ENCODE measurements at regions not wholly inside any gene's neighbourhood (a gene's known extent, or its start where the extent isn't known, plus 50 kb on each side); places are given as distances from the start of the nearest gene placed in this dataset.
"Not testable (repeated sequence)": the region's sequence is repeated elsewhere in the genome, so short reads cannot be mapped to it uniquely, and the experiment has no call there.

- CTCF ChIA-PET: interaction anchor here (0.7 to 1.2 kb wide), 3 partner anchors 10 to 37 kb away, joined by 3 to 4 read pairs (median 3); no protein-coding TSS in a partner anchor
- no peak overlapping the region for H3K27ac Mint-ChIP-seq
- no peaks in the 10 kb centered on the region for H3K27me3 Mint-ChIP-seq
- H3K9me3 Mint-ChIP-seq: no peaks in the 10 kb centered on the region
- H3K4me3 Mint-ChIP-seq: no peak overlapping the region
- DNase-seq: no peak
- H3K4me1 Mint-ChIP-seq: no peaks in the 10 kb centered on the region
- POLR2A ChIA-PET: no interaction called here
- H3K36me3 Mint-ChIP-seq (ENCODE audit: low read depth): no peaks in the 10 kb centered on the region
These were observed 109.5 kb upstream of the ZNF648 start for GRCh38 chr1:182170891-182171461.

GRCh38 chr1:182169203-182169602 is 107.7 kb upstream of the ZNF648 start:
- ChIA-PET CTCF (interaction anchor here (0.6 to 1.1 kb wide), 2 partner anchors 205 to 228 kb away, joined by 3 read pairs; no protein-coding TSS in a partner anchor), POLR2A (no interaction called here)
- Mint-ChIP-seq H3K4me1 (no peaks in the 10 kb centered on the region), H3K27me3 (no peaks in the 10 kb centered on the region), H3K27ac (no peak overlapping the region), H3K36me3 (ENCODE audit: low read depth) (no peaks in the 10 kb centered on the region), H3K4me3 (no peak overlapping the region), H3K9me3 (no peaks in the 10 kb centered on the region)
- no peak for DNase-seq

- H3K36me3 Mint-ChIP-seq (ENCODE audit: low read depth): no peaks in the 10 kb centered on the region
- CTCF ChIA-PET: interaction anchor here (0.6 kb wide), 1 partner anchor 487 kb away, joined by 3 read pairs; no protein-coding TSS in a partner anchor
- H3K4me1 Mint-ChIP-seq: no peaks in the 10 kb centered on the region
- POLR2A ChIA-PET: no interaction called here
- no peaks in the 10 kb centered on the region for H3K9me3 Mint-ChIP-seq
- no peaks in the 10 kb centered on the region for H3K27me3 Mint-ChIP-seq
- DNase-seq: no peak
- no peak overlapping the region for H3K4me3 Mint-ChIP-seq
- H3K27ac Mint-ChIP-seq: no peak overlapping the region
These were observed 105.2 kb upstream of the ZNF648 start for GRCh38 chr1:182166750-182167149.

- POLR2A ChIA-PET: no interaction called here
These were observed 104.8 kb upstream of the ZNF648 start for GRCh38 chr1:182166321-182166720.

GRCh38 chr1:182164273-182164672 is 102.8 kb upstream of the ZNF648 start:
- Mint-ChIP-seq H3K27ac (no peak overlapping the region), H3K4me1 (no peaks in the 10 kb centered on the region), H3K36me3 (ENCODE audit: low read depth) (no peaks in the 10 kb centered on the region), H3K27me3 (no peaks in the 10 kb centered on the region), H3K4me3 (no peak overlapping the region), H3K9me3 (peaks cover 2% of the 10 kb centered on the region)
- CTCF ChIA-PET: no interaction called here
- DNase-seq: no peak
- POLR2A ChIA-PET: no interaction called here

More at GRCh38 chr1:182166321-182166720, 104.8 kb upstream of the ZNF648 start:
- CTCF ChIA-PET: interaction anchor here (0.6 kb wide), 1 partner anchor 488 kb away, joined by 3 read pairs; no protein-coding TSS in a partner anchor
- no peak overlapping the region for H3K27ac Mint-ChIP-seq
- no peak for DNase-seq
- no peaks in the 10 kb centered on the region for H3K36me3 Mint-ChIP-seq (ENCODE audit: low read depth)
- H3K27me3 Mint-ChIP-seq: no peaks in the 10 kb centered on the region
- no peak overlapping the region for H3K4me3 Mint-ChIP-seq
- H3K9me3 Mint-ChIP-seq: peaks cover 1% of the 10 kb centered on the region
- no peaks in the 10 kb centered on the region for H3K4me1 Mint-ChIP-seq

DNA sequence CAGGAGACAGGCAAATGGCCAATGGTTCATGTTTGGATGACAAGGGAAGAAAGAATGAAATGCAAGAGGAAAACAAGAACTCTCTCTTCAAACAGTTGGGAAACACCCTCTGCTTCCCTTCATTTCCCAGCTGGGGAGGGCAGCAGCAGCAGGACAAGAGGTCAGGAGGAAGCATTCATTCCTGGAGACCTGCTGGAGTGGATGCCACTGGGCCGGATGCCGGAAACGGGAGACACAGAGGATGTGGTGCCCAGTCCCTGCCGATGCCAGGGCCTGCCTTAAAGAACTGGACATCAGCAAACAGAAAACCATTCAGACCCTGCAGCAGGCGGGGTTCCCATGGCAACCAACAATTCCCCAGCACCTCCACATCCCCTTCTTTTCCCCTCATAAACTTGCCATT is 102.3 kb upstream of the ZNF648 start:
- H3K36me3 Mint-ChIP-seq (ENCODE audit: low read depth): no peaks in the 10 kb centered on the region
- ChIA-PET POLR2A (no interaction called here), CTCF (no interaction called here)
- DNase-seq: no peak
- no peaks in the 10 kb centered on the region for H3K27me3 Mint-ChIP-seq
- no peaks in the 10 kb centered on the region for H3K4me1 Mint-ChIP-seq
- peaks cover 2% of the 10 kb centered on the region for H3K9me3 Mint-ChIP-seq
- no peak overlapping the region for H3K4me3 Mint-ChIP-seq
- H3K27ac Mint-ChIP-seq: no peak overlapping the region

- Mint-ChIP-seq H3K4me3 (no peak overlapping the region), H3K27me3 (peaks cover 8% of the 10 kb centered on the region), H3K27ac (no peak overlapping the region), H3K9me3 (peaks cover 10% of the 10 kb centered on the region), H3K4me1 (no peaks in the 10 kb centered on the region), H3K36me3 (ENCODE audit: low read depth) (no peaks in the 10 kb centered on the region)
- CTCF ChIA-PET: interaction anchor here (1.1 kb wide), 2 partner anchors 11 to 298 kb away, joined by 3 read pairs; no protein-coding TSS in a partner anchor
- POLR2A ChIA-PET: no interaction called here
- no peak for DNase-seq
These were observed 97.9 kb upstream of the ZNF648 start for GRCh38 chr1:182159443-182159842.

GRCh38 chr1:182157187-182157586 is 95.7 kb upstream of the ZNF648 start:
- Mint-ChIP-seq H3K9me3 (peaks cover 10% of the 10 kb centered on the region), H3K4me1 (peaks cover 14% of the 10 kb centered on the region), H3K27me3 (peaks cover 8% of the 10 kb centered on the region), H3K36me3 (ENCODE audit: low read depth) (no peaks in the 10 kb centered on the region), H3K4me3 (no peak overlapping the region), H3K27ac (no peak overlapping the region)
- no peak for DNase-seq
- ChIA-PET CTCF (no interaction called here), POLR2A (no interaction called here)

GRCh38 chr1:182154425-182154824 is 92.9 kb upstream of the ZNF648 start:
- H3K9me3 Mint-ChIP-seq; H3K27ac Mint-ChIP-seq; POLR2A ChIA-PET; CTCF ChIA-PET; H3K27me3 Mint-ChIP-seq; H3K36me3 Mint-ChIP-seq (ENCODE audit: low read depth); DNase-seq; H3K4me3 Mint-ChIP-seq: not testable (repeated sequence)
- peaks cover 21% of the 10 kb centered on the region for H3K4me1 Mint-ChIP-seq

DNA sequence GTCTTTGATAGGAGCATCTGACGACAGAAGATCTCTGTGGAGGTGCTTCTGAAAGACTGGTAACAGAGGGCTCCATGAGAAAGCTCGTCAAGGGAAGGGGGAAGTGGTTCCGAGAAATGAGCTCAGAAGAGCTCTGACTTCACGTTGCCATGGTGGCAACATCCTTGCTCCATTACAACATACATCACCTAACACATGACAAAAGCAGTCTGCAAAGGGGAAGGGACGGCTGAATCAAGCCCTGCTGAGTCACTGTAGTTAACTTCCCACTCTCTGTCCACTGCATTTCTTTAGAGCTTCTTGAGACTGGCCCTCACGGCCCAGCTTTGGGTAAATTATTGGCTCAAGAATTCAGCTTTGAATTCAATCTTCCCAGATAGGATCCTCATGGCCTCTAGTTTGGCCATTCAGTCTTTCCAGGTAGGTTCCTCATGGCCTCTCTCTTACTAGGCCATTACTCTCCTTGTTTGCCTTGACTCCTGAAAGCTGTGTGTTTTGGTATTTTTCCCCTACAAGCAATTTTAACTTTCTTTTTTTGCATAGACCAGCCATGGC is 88.0 kb upstream of the ZNF648 start:
- H3K27me3 Mint-ChIP-seq: no peaks in the 10 kb centered on the region
- H3K36me3 Mint-ChIP-seq (ENCODE audit: low read depth): no peaks in the 10 kb centered on the region
- H3K4me1 Mint-ChIP-seq: peaks cover 41% of the 10 kb centered on the region
- ChIA-PET POLR2A (no interaction called here), CTCF (interaction anchor here (0.7 to 2.3 kb wide), 8 partner anchors 10 to 269 kb away, joined by 3 to 15 read pairs (median 3); partner anchors contain the start of gene GLUL)
- no peak overlapping the region for H3K4me3 Mint-ChIP-seq
- peak overlapping the region; percentile 76 for H3K27ac Mint-ChIP-seq
- peak; percentile 40 for DNase-seq
- H3K9me3 Mint-ChIP-seq: no peaks in the 10 kb centered on the region

GRCh38 chr1:182147951-182148350 is 86.4 kb upstream of the ZNF648 start:
- POLR2A ChIA-PET: no interaction called here
- no peaks in the 10 kb centered on the region for H3K9me3 Mint-ChIP-seq

DNA sequence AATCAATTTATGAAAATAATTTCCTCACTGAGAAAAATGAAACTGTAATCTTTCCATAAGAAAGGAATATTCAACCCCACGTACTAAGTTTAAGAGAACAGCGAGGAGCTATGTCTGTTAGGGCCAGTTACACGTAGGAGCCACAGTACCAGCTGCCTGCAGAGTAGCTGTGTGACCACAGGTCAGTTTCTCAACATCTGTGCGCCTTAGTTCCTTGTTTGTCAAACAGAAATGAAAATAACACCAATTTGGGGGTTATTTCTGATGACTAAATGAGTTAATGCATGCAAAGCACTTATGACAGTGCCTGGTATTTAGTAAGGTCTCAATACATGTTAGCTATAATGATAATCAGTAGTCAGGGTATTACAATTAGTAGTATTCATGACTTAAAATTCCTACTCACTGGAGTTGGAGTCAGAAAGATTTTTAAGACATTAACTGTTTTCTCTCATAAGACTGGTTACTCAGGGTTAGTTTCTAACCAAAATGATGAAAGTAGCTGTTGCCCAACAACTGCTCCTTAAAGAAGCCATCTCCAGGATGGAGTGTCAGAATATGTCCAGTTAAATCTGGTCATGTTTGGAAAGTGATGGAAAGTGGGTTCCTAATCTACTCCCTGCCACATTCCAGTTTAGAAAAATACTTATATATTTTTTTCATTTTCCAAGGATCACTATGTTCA is 85.8 kb upstream of the ZNF648 start:
- Mint-ChIP-seq H3K4me3 (no peak overlapping the region), H3K27me3 (no peaks in the 10 kb centered on the region), H3K9me3 (no peaks in the 10 kb centered on the region), H3K36me3 (ENCODE audit: low read depth) (no peaks in the 10 kb centered on the region), H3K27ac (no peak overlapping the region), H3K4me1 (peaks cover 47% of the 10 kb centered on the region)
- no peak for DNase-seq
- POLR2A ChIA-PET: no interaction called here
- CTCF ChIA-PET: interaction anchor here (0.7 to 6.2 kb wide), 7 partner anchors 30 to 641 kb away, joined by 3 to 57 read pairs (median 4); no protein-coding TSS in a partner anchor

More at GRCh38 chr1:182147951-182148350, 86.4 kb upstream of the ZNF648 start:
- H3K27me3 Mint-ChIP-seq: no peaks in the 10 kb centered on the region
- no peak for DNase-seq
- CTCF ChIA-PET: interaction anchor here (0.6 to 2.3 kb wide), 8 partner anchors 11 to 265 kb away, joined by 3 to 15 read pairs (median 3); partner anchors contain the start of gene GLUL
- H3K4me3 Mint-ChIP-seq: no peak overlapping the region
- no peaks in the 10 kb centered on the region for H3K36me3 Mint-ChIP-seq (ENCODE audit: low read depth)
- peaks cover 45% of the 10 kb centered on the region for H3K4me1 Mint-ChIP-seq
- no peak overlapping the region for H3K27ac Mint-ChIP-seq

DNA sequence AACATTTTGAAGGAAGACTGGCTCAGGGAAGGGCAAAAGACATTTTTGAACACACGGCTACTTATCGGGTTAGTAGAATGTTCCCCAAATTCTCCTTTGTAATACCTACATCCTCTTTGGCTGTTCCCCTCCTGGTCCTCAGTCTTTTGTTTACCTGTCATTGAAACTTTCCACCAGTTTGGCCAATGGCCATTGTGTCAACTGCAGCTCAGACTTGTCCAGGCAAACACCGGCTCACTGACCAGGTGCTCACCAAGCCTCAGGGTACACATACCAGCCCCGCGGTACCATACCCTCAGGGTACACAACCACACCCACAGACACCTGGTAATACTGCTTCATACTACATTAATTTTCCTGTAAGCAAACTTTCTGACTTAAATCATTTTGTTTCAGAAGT is 84.8 kb upstream of the ZNF648 start:
- no peak for DNase-seq
- Mint-ChIP-seq H3K9me3 (no peaks in the 10 kb centered on the region), H3K27ac (no peak overlapping the region), H3K4me3 (no peak overlapping the region), H3K36me3 (ENCODE audit: low read depth) (no peaks in the 10 kb centered on the region), H3K4me1 (peaks cover 48% of the 10 kb centered on the region), H3K27me3 (no peaks in the 10 kb centered on the region)
- ChIA-PET CTCF (interaction anchor here (0.7 to 6.2 kb wide), 3 partner anchors 9 to 250 kb away, joined by 3 to 57 read pairs (median 3); no protein-coding TSS in a partner anchor), POLR2A (no interaction called here)
